ENCODE measurements at regions not wholly inside any gene's neighbourhood (a gene's known extent, or its start where the extent isn't known, plus 50 kb on each side); places are given as distances from the start of the nearest gene placed in this dataset.

DNA sequence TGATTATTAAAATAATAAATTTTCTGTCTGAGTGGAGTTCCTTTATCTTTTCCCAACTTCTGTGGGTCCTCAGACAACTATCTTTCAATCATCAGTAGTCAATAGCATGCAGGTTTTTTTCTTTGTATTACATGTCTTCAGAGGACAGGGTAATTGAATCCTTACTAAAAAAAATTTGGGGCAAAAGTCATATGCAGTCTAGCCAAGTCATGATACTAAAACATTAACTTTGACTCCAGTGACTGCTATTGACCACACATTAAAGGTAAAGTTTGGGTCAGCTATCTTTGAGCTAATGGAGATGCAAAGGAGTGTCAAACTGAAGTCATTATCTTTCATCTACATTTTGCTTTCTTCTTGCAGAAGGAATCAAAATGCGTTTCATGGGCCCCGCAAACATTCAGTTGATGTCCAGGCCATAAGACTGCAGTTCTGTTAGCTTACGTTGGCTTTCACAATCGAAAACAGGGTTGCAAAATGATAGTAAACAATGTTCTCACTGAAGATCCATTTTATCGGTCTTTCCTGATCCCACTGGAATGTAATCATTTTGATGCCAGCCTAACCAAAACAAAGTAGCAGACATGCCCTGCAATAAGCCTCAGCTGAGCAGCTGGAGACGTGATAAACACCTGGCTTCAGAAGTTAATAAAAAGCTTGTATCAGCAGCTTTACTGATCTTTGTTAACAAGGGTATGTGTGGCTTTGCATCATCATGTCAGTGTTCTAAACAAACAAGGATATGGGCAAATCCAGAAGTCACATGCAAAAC is 186.1 kb upstream of the PRLR start:
- no peak overlapping the region for H3K27ac Mint-ChIP-seq
- peaks cover 11% of the 10 kb centered on the region for H3K27me3 Mint-ChIP-seq
- no peaks in the 10 kb centered on the region for H3K4me1 Mint-ChIP-seq
- H3K4me3 Mint-ChIP-seq: no peak overlapping the region
- H3K9me3 Mint-ChIP-seq: peaks cover 9% of the 10 kb centered on the region
- H3K36me3 Mint-ChIP-seq: no peaks in the 10 kb centered on the region

- Mint-ChIP-seq H3K4me1 (no peaks in the 10 kb centered on the region), H3K4me3 (no peak overlapping the region), H3K36me3 (no peaks in the 10 kb centered on the region), H3K27me3 (peaks cover 8% of the 10 kb centered on the region), H3K9me3 (peaks cover 9% of the 10 kb centered on the region), H3K27ac (no peak overlapping the region)
Observed at GRCh38 chr5:35415309-35415708, 185.0 kb upstream of the PRLR start.

- Mint-ChIP-seq H3K27me3 (peaks cover 5% of the 10 kb centered on the region), H3K27ac (no peak overlapping the region), H3K9me3 (peaks cover 14% of the 10 kb centered on the region), H3K4me3 (no peak overlapping the region), H3K4me1 (no peaks in the 10 kb centered on the region), H3K36me3 (no peaks in the 10 kb centered on the region)
Observed at GRCh38 chr5:35409361-35409760, 179.1 kb upstream of the PRLR start.

DNA sequence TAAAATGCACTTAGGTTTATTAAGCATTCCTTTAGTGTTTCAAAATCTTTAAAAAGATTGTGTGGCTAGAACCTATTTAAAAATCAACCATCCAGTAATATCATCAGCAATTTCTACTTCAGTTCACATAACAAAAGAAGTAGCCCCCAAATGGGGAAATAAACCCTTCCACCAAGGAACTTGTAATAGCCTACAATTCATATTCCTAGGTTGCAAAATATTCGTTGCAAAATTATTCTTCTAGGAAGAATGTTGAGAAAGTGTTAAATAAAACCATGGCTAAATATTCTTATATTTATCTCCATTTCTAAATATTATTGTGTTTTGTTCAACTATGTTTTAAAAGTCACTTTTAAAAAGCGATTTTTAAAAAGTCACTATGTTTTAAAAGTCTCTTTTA is 177.9 kb upstream of the PRLR start:
- Mint-ChIP-seq H3K27ac (no peak overlapping the region), H3K27me3 (peaks cover 5% of the 10 kb centered on the region), H3K9me3 (peaks cover 12% of the 10 kb centered on the region), H3K4me3 (no peak overlapping the region), H3K36me3 (no peaks in the 10 kb centered on the region), H3K4me1 (no peaks in the 10 kb centered on the region)

DNA sequence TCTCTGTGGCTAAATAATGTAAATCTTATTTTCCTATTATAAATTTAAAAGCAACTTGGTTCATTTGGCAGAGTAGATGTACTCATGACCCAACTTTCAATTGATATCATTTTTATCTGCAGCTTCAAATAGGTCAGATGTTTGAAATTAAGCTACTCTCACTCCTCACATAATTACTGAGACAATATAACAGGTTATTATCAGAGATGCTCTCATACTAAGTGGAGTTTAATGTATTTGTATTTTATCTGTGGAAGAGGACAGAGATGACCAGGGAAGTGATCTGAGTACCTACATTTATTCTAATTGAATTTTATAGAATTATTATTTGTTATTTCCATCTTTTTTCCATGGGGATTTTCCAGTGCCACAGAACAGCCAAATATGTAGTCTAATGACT is 177.4 kb upstream of the PRLR start:
- Mint-ChIP-seq H3K27ac (no peak overlapping the region), H3K9me3 (peaks cover 7% of the 10 kb centered on the region), H3K4me3 (no peak overlapping the region), H3K27me3 (peaks cover 5% of the 10 kb centered on the region), H3K4me1 (no peaks in the 10 kb centered on the region), H3K36me3 (no peaks in the 10 kb centered on the region)

DNA sequence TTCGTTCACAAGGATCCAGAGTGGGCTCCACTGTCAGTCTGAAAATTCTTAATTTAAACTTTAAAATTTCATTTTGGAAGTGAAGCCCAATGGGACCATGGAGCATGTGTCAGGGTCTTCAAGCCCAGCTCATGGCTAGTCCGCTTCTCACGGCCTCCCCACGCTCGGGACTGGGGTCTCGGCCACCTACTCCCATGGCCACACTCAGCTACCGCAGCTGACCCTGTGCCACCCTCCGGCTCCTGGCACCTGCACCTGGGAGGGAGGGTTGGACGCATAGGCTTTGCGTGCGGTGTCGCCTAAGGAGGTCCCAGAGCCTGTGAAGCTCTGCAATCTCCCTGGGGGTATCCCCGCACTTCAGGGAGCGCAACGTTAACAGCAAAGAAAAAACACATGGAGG is 175.7 kb upstream of the PRLR start:
- Mint-ChIP-seq H3K4me1 (no peaks in the 10 kb centered on the region), H3K36me3 (no peaks in the 10 kb centered on the region), H3K9me3 (peaks cover 4% of the 10 kb centered on the region)

DNA sequence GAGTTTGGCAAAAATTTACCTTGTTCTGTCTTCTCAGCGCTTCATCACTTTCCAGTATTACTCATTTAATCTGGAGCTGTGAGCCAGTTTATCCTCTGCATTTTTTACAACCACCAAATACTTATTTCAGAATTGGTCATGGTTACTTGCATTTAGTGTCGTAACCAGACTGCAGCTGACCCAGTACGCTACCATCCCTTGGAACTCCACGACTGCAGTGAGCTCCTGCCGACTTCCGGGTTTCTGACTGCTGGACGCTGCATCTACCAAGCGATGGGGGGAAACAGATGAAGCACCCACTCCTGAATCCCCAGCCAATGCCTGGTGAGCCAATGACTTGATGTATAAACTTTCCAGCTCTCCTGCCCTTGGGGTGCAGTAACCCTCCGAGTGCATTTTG is 174.4 kb upstream of the PRLR start:
- Mint-ChIP-seq H3K9me3 (peaks cover 4% of the 10 kb centered on the region), H3K27ac (no peak overlapping the region), H3K4me3 (no peak overlapping the region), H3K27me3 (peaks cover 3% of the 10 kb centered on the region), H3K4me1 (no peaks in the 10 kb centered on the region), H3K36me3 (no peaks in the 10 kb centered on the region)

More for the DNA sequence above, 175.7 kb upstream of the PRLR start:
- Mint-ChIP-seq H3K27ac (no peak overlapping the region), H3K27me3 (peaks cover 3% of the 10 kb centered on the region), H3K4me3 (no peak overlapping the region)

GRCh38 chr5:35393901-35394300 is 163.6 kb upstream of the PRLR start:
- Mint-ChIP-seq H3K36me3 (no peaks in the 10 kb centered on the region), H3K4me3 (no peak overlapping the region), H3K9me3 (peaks cover 19% of the 10 kb centered on the region), H3K4me1 (no peaks in the 10 kb centered on the region), H3K27ac (no peak overlapping the region), H3K27me3 (peaks cover 7% of the 10 kb centered on the region)

- Mint-ChIP-seq H3K27ac (no peak overlapping the region), H3K27me3 (peaks cover 14% of the 10 kb centered on the region), H3K9me3 (peaks cover 9% of the 10 kb centered on the region), H3K4me3 (no peak overlapping the region), H3K4me1 (no peaks in the 10 kb centered on the region), H3K36me3 (no peaks in the 10 kb centered on the region)
Observed at GRCh38 chr5:35384658-35385057, 154.4 kb upstream of the PRLR start.

GRCh38 chr5:35383041-35383440 is 152.8 kb upstream of the PRLR start:
- H3K27ac Mint-ChIP-seq: no peak overlapping the region
- H3K27me3 Mint-ChIP-seq: peaks cover 14% of the 10 kb centered on the region
- H3K36me3 Mint-ChIP-seq: no peaks in the 10 kb centered on the region
- no peaks in the 10 kb centered on the region for H3K4me1 Mint-ChIP-seq
- no peak overlapping the region for H3K4me3 Mint-ChIP-seq
- H3K9me3 Mint-ChIP-seq: peaks cover 5% of the 10 kb centered on the region

- Mint-ChIP-seq H3K36me3 (no peaks in the 10 kb centered on the region), H3K27me3 (peaks cover 9% of the 10 kb centered on the region), H3K27ac (no peak overlapping the region), H3K4me1 (no peaks in the 10 kb centered on the region), H3K4me3 (no peak overlapping the region), H3K9me3 (no peaks in the 10 kb centered on the region)
Observed at GRCh38 chr5:35377653-35378052, 147.4 kb upstream of the PRLR start.

- H3K36me3 Mint-ChIP-seq: no peaks in the 10 kb centered on the region
- H3K9me3 Mint-ChIP-seq: no peaks in the 10 kb centered on the region
- H3K4me3 Mint-ChIP-seq: no peak overlapping the region
- H3K27me3 Mint-ChIP-seq: peaks cover 9% of the 10 kb centered on the region
- H3K27ac Mint-ChIP-seq: no peak overlapping the region
- no peaks in the 10 kb centered on the region for H3K4me1 Mint-ChIP-seq
Observed at GRCh38 chr5:35374584-35374983, 144.3 kb upstream of the PRLR start.

GRCh38 chr5:35373249-35373648 is 143.0 kb upstream of the PRLR start:
- H3K27ac Mint-ChIP-seq: no peak overlapping the region
- H3K36me3 Mint-ChIP-seq: no peaks in the 10 kb centered on the region
- no peak overlapping the region for H3K4me3 Mint-ChIP-seq
- H3K9me3 Mint-ChIP-seq: no peaks in the 10 kb centered on the region
- H3K4me1 Mint-ChIP-seq: no peaks in the 10 kb centered on the region
- H3K27me3 Mint-ChIP-seq: peaks cover 9% of the 10 kb centered on the region

- no peaks in the 10 kb centered on the region for H3K4me1 Mint-ChIP-seq
- no peaks in the 10 kb centered on the region for H3K36me3 Mint-ChIP-seq
- peaks cover 9% of the 10 kb centered on the region for H3K27me3 Mint-ChIP-seq
- H3K4me3 Mint-ChIP-seq: no peak overlapping the region
- H3K27ac Mint-ChIP-seq: no peak overlapping the region
- no peaks in the 10 kb centered on the region for H3K9me3 Mint-ChIP-seq
Observed at GRCh38 chr5:35372482-35372881, 142.2 kb upstream of the PRLR start.

DNA sequence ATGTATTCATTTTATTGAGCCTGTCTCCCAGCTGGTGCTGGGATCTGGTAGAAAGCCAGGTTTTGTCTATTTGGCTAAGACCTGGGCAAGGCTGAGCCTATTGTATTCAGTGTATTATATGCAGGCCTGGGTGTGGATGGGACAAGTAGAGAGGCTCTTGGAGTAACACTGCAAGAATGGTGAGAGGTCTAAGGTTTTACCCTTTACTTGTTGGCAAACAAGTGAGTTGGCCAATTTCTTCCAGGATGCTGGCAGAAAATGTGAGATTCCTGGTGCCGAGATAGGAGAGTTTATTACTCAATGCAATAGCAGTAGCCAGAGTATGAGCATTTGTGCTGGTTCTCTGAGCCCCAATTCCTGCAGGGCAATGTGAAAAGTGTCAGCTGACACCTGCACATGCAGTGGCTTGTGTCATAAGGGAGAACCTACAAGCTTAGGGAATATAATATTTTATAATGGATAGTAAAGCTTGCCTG is 141.7 kb upstream of the PRLR start:
- Mint-ChIP-seq H3K4me1 (no peaks in the 10 kb centered on the region), H3K36me3 (no peaks in the 10 kb centered on the region), H3K4me3 (no peak overlapping the region), H3K27me3 (peaks cover 9% of the 10 kb centered on the region), H3K9me3 (no peaks in the 10 kb centered on the region), H3K27ac (no peak overlapping the region)

- peaks cover 5% of the 10 kb centered on the region for H3K27me3 Mint-ChIP-seq
- H3K4me1 Mint-ChIP-seq: no peaks in the 10 kb centered on the region
- H3K4me3 Mint-ChIP-seq: no peak overlapping the region
Observed at GRCh38 chr5:35370871-35371270, 140.6 kb upstream of the PRLR start.

More at GRCh38 chr5:35370871-35371270, 140.6 kb upstream of the PRLR start:
- H3K36me3 Mint-ChIP-seq: no peaks in the 10 kb centered on the region
- H3K9me3 Mint-ChIP-seq: no peaks in the 10 kb centered on the region
- H3K27ac Mint-ChIP-seq: no peak overlapping the region
